GM12875 (cell line): ENCODE measurements at regions not wholly inside any gene's neighbourhood (a gene's known extent, or its start where the extent isn't known, plus 50 kb on each side); places are given as distances from the start of the nearest gene placed in this dataset.

ENCODE experiments used
- H3K4me3 ChIP-seq: one replicate; pipeline ENCODE4 v1.5.1; 2011; ENCODE audit warnings: low read depth, low read length, control low read depth
- CTCF ChIP-seq: IDR thresholded peaks from 2 replicates; pipeline ENCODE4 v1.5.1; 2011; ENCODE audit warnings: low read depth, mild to moderate bottlenecking, control low read depth, inconsistent platforms, low read length, moderate library complexity, borderline replicate concordance; ENCODE audit not compliant: insufficient read depth

- H3K4me3 ChIP-seq = no peak overlapping the region
- no peak for TF ChIP-seq CTCF
Observed at GRCh38 chr18:39692367-39693015, 2126.9 kb upstream of the CELF4 start.

- no peak overlapping the region for H3K4me3 ChIP-seq
- no peak for TF ChIP-seq CTCF
Observed at GRCh38 chr18:39685303-39685902, 2119.8 kb upstream of the CELF4 start.

- H3K4me3 ChIP-seq = no peak overlapping the region
- no peak for TF ChIP-seq CTCF
Observed at GRCh38 chr18:39681061-39681460, 2115.5 kb upstream of the CELF4 start.

GRCh38 chr18:39675906-39676305 lies 2110.3 kb upstream of the CELF4 start:
- TF ChIP-seq CTCF = no peak
- H3K4me3 ChIP-seq = no peak overlapping the region

GRCh38 chr18:39675368-39675767 lies 2109.8 kb upstream of the CELF4 start:
- no peak overlapping the region for H3K4me3 ChIP-seq
- TF ChIP-seq CTCF = no peak

GRCh38 chr18:39672171-39672570 lies 2106.6 kb upstream of the CELF4 start:
- TF ChIP-seq CTCF = no peak
- H3K4me3 ChIP-seq = no peak overlapping the region

GRCh38 chr18:39667905-39668304 lies 2102.3 kb upstream of the CELF4 start:
- TF ChIP-seq CTCF = no peak
- H3K4me3 ChIP-seq = no peak overlapping the region
